Muscle layer of duodenum (tissue), 2 donors: ENCODE measurements at regions not wholly inside any gene's neighbourhood (a gene's known extent, or its start where the extent isn't known, plus 50 kb on each side); places are given as distances from the start of the nearest gene placed in this dataset.

Experiments used
- H3K27ac ChIP-seq: one replicate; pipeline ENCODE4 v1.7.0; 2013; ENCODE audit warnings: mild to moderate bottlenecking, low read length
- H3K27me3 ChIP-seq: one replicate; pipeline ENCODE4 v1.7.0; 2013; ENCODE audit warnings: low read depth, mild to moderate bottlenecking, control low read depth, low read length
- H3K36me3 ChIP-seq, 2 donors: one replicate each; pipeline ENCODE4 v1.7.0; 2013; ENCODE audit warnings: low read length in 2 of 2, control low read depth in 1 of 2, mild to moderate bottlenecking in 1 of 2; ENCODE audit not compliant: insufficient read depth in 2 of 2, control insufficient read depth in 1 of 2
- H3K4me1 ChIP-seq, 2 donors: one replicate each; pipeline ENCODE4 v1.7.0; 2013; ENCODE audit warnings: low read length in 2 of 2, mild to moderate bottlenecking in 2 of 2, control low read depth in 1 of 2, moderate library complexity in 1 of 2; ENCODE audit not compliant: insufficient read depth in 2 of 2, control insufficient read depth in 1 of 2
- H3K4me3 ChIP-seq, 2 donors: one replicate each; pipeline ENCODE4 v1.7.0; 2013; ENCODE audit warnings: low read length in 2 of 2, low read depth in 1 of 2, mild to moderate bottlenecking in 1 of 2
- H3K9me3 ChIP-seq, 2 donors: one replicate each; pipeline ENCODE4 v1.7.0; 2013; ENCODE audit warnings: low read length in 2 of 2, control low read depth in 1 of 2, mild to moderate bottlenecking in 1 of 2; ENCODE audit not compliant: control insufficient read depth in 1 of 2
- donor health status: healthy.

GRCh38 chr9:786405-786804 lies 55.1 kb upstream of the DMRT1 start:
- H3K36me3 ChIP-seq = no peaks in the 10 kb centered on the region
- no peak overlapping the region for H3K4me3 ChIP-seq
- H3K9me3 ChIP-seq = no peaks in the 10 kb centered on the region
- no peaks in the 10 kb centered on the region for H3K4me1 ChIP-seq
- no peak overlapping the region for H3K27ac ChIP-seq
- H3K27me3 ChIP-seq = no peaks in the 10 kb centered on the region

GRCh38 chr9:788777-789176 lies 52.7 kb upstream of the DMRT1 start:
- Histone ChIP-seq H3K4me1 (no peaks in the 10 kb centered on the region), H3K36me3 (no peaks in the 10 kb centered on the region)

More at GRCh38 chr9:788777-789176, 52.7 kb upstream of the DMRT1 start:
- no peak overlapping the region for H3K27ac ChIP-seq
- H3K27me3 ChIP-seq = no peaks in the 10 kb centered on the region
- no peaks in the 10 kb centered on the region for H3K9me3 ChIP-seq
- H3K4me3 ChIP-seq = no peak overlapping the region
